HG02610 (cell line): ENCODE measurements at regions not wholly inside any gene's neighbourhood (a gene's known extent, or its start where the extent isn't known, plus 50 kb on each side); places are given as distances from the start of the nearest gene placed in this dataset.

Source experiments
- ATAC-seq: cut with Tn5 transposase; IDR thresholded peaks from one replicate; pipeline ENCODE4 v1.9.1; 2021; ENCODE audit warnings: mild to moderate bottlenecking, moderate library complexity; ENCODE audit not compliant: unreplicated experiment

DNA sequence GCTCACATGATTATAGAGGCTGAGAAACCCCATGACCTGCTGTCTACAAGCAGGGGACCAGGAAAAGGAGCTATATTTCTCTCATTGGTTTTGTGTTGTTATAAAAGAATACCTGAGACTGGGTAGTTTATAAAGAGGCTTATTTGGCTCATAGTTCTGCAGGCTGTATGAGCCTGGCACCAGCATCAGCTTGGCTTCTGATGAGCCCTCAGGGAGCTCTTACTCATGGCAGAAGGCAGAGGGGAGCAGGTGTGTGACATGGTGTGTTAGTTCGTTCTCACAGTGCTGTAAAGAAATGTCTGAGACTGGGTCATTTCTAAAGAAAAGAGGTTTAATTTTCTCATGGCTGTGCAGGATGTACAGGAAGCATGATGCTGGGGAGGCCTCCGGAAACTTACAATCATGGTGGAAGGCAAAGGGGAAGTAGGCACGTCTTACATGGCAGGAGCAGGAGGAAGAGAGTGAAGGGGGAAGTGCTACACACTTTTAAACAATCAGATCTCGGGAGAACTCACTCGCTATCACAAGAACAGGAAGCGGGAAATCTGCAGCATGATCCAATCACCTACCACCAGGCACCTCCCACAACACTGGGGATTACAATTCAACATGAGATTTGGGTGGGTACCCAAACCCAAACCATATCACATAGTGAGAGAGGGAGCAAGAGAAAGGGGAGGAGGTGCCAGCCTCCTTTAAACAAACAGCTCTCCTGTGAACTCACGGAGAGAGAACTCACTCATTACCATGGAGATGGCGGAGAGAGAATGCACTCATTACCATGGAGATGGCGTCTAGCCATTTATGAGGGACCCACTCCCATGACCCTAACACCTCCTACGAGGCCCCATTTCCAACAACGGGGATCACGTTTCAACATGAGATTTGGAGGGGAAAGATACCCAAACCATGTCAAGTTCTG is 133.4 kb downstream of the JCAD start:
- no peak for ATAC-seq

DNA sequence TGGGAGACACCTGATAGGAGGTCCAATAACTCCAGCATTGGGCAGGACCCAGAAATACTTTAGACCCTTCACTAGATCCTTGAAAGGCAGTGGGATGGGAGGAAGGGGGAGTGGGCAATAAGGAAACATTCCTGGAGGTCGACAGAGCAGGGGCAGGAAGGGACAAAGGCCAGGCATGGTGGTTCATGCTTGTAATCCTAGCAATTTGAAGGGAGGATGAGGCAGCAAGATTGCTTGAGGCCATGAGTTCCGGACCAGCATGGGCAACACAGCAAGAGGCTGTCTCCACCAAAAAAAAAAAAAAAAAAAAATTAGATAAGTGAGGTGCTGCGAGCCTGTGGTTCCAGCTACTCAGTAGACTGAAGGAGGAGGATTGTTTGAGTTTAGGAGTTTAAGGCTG is 134.9 kb downstream of the JCAD start:
- no peak for ATAC-seq

DNA sequence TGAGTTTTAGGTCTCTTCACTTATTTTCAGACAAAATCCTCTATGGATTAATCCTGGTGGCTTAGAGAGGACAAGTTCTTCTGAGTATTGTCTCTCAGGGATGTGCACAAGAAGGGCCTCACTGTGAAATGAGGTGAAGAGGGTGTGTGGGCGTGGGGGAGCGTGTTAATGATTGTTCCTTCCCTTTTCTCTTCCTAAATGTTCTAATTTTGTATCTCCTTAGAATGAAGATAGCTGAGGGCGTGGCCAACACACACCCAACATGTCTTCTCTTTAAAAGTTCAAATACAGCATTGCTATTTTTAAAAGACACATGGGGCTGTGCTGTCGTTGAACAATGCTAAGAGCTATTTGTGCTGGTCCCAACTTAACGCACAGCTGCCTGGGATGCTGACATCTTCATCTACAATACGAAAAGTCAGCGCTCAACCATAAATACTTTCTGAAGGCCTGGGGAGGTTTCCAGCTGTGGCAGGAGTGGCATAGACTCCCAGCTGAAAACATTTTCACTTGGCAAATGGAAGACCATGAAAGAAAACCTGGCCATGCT is 135.9 kb downstream of the JCAD start:
- ATAC-seq: no peak

DNA sequence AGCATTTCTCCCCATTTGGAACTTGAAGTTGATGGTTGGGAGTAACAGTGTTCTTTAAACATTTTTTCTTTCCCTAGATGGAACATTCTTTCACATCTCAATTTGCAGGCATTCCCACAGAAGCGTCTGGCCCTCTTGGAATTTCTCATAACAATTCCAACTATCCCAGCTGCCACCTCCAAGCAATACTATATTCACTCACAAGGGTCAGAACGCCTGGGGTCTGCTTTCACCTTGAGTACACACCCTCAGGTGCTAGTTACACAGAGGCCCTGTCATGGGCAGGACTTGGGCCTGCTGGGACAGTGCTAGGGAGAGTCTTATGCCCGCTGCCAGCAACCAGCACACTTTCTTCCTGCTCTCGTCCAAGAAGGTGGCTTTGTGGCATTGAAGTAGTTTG is 136.5 kb downstream of the JCAD start:
- no peak for ATAC-seq

- ATAC-seq: no peak
Observed at GRCh38 chr10:29922226-29922625, 137.2 kb downstream of the JCAD start.

- ATAC-seq: no peak
Observed at GRCh38 chr10:29921071-29921446, 138.3 kb downstream of the JCAD start.

DNA sequence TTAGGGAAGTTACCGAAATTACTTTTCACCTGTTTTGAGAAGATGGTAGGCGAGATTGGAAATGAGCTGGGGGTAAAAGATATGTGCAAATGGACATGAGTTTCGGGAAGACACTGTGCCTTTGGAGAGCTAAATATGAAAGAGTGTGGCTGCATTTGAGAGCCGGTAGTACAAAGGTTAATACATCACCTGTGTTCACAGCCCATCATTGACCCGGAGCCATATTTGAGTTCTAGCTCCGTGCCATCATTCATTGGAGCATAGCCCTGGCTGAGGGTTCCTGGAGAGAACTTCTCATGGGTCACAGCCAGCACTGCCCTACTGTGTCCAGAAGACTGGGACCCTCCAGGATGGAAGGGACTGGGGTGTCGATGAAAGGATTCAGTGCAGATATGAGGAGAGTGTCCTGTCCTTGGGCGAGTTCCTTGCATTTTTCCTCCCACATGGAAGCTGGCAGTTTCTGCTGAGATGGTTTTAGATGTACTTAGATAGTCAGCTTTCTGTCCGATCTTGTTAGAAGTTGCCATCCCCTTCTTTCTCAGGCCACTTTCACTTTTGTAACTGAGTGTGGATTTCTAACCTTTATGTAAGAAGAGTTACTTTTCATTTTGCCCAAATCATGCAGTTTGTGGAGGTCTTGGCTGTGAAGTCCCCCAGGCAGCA is 138.8 kb downstream of the JCAD start:
- no peak for ATAC-seq

DNA sequence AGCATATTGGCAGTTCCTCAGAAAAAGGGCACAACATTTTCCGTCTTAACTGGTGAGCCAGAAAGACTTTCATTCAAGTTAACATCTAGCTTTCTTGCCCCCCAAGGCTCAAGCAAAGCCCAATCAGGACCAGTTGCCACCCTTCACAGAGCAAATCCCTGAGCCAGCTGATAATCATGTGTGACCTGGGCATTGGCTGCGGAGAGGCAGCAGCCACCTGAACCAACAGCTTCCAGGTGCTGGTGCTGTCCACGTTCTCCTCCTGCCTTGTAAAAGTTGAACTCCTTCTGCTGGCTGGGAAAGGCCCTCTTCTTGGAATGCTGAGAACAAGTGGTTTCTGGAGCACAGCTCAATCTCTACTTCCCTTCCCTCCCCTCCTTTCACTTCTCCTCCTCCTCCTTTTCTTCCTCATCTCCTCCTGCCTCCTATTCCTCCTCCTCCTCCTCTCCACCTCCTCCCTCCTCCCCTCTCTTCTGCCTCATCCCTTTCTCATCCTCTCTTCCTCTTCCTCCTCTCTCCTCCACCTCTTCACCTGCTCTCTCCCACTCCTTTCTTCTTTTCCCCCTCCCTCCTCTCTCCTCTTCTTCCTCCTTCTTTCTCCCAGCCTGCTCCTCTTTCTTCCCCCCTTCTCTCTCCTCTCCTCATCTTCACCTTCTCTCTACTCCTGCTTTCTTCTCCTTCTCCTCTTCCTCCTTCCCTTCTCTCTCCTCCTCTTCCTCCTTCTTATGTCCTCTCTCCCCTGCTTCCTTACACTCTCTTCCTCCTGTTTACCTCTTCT is 140.6 kb downstream of the JCAD start:
- no peak for ATAC-seq

GRCh38 chr10:29917311-29917710 is 142.1 kb downstream of the JCAD start:
- no peak for ATAC-seq

GRCh38 chr10:29916669-29917068 is 142.7 kb downstream of the JCAD start:
- no peak for ATAC-seq

DNA sequence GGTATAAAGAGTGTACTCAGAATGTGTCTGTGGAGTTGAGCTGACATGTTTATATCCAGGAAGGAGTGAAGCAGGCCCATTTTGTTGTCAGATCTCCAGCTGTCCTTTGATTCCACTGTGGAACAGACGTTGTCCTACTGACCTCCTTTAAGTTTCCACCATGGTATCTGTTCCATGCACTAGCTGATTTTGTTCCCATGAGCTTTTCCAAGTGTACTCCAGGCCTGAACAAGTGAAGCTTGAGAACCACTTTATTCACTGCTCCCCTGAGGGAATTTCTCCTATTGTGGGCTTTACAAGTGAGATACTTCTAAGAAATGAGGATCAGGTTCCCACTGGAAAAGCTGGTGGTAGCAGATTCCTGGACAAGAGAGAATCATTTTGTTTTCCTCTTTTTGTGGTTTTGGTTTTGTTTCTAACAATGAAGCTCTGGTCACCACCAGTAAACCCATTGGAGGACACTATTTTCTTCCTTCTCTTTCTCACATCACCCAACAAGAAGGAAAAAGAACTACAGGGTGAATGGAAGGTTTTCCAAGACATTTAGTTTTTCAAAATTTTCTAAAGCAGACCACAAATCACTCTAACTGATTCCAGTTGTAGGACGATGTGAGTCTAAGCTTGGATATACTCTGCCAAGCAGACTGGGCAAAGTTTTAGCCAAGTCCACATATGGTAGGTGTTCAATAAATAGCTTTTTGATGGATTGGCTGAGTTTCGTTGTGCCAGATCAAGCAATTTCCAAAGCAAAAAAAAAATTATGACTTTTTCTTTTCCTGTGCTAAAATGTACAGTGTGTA is 144.2 kb downstream of the JCAD start:
- ATAC-seq: no peak

DNA sequence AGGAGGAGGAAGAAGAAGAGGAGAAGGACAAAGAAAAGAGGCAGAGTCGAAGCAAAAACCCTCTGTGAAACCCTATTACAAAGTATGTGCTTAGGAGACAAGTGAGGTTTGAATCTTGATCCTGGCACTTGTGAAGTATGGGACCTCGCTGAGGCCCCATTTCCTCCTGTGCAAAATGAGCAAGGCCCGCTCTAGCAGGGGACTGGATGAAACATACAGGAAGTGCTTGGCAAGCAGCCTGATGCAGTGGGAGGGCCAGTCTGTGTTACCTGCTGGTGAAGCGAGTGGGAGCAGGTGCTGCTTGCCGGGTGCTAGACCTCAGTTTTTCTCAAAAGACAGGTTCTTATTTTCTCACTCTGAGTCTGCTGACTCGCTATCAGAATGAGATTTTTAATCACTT is 150.4 kb downstream of the JCAD start:
- no peak for ATAC-seq

GRCh38 chr10:29900865-29901264 is 158.5 kb downstream of the JCAD start:
- ATAC-seq: no peak

DNA sequence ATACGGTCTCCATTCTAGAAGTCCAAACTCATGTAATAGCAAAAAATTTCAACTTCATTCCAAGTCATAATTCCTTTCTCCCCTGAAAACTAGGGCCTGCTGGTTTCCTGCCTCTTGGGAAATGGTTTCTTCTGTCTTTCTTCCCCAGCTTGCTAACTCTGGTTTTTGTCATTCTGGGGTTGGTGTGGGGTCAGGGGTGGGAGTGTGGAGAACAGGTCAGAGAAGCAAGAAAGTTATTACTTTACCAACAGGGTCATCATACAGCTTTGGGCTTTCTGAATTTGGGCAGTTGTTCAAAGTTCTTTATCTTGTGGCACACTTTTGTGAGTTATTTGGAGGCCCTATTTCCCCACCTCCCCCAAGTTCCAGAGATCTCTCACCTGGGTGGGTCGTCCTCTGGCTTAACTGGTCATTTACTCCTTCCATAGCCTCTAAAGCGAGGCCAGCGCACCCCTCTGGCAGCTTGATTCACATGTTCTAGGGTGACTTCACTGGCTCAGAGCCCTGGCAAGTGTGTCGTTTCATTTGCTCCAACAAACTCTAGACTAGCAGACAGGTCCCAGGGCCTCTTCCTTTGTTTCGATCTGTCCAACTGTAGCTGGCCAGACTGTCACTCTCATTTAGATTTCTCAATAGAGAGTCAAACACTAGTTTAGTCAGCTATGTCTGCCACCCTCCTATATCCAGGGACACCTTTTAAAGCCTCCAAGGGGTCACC is 161.2 kb downstream of the JCAD start:
- no peak for ATAC-seq

GRCh38 chr10:29897430-29897829 is 162.0 kb downstream of the JCAD start:
- ATAC-seq: no peak

DNA sequence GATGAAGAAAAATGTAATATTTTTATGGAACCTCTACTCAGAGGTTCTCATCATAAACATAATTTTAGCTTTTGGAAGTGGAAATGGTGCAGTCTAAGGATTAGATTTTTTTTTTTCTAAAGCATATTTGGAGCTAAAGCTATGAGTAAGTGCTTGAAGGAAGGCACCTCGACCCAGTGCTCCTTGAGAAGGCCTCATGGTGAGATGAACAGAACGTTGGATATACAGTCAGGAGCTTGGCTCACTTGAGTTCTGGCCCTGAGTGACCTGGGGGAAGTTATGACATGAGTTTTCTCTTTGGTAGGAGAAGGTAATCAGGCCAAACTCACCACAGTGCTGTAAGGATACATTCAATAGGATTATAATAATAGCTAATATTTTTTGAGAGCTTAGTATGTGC is 163.3 kb downstream of the JCAD start:
- ATAC-seq: no peak

DNA sequence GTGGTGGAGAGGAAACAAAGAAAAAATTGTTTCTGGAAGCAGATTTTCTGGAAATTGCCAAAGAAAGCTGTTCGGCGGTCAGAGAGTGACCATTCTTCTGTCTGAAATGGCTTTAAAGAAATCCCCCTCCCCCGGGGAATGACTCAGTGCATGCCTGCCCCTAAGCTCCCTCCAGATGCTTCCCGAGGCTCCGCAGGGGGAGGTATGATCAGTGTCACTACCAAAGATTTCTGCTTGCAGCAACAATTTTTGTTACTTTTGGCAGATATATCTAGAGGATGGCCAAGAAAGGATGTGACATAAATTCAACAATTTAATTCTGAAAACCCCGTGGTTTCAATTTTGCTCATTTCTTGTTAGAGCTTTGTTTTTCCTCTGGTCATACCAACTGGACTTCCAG is 163.9 kb downstream of the JCAD start:
- no peak for ATAC-seq

GRCh38 chr10:29888321-29888720 is 171.1 kb downstream of the JCAD start:
- ATAC-seq: no peak

DNA sequence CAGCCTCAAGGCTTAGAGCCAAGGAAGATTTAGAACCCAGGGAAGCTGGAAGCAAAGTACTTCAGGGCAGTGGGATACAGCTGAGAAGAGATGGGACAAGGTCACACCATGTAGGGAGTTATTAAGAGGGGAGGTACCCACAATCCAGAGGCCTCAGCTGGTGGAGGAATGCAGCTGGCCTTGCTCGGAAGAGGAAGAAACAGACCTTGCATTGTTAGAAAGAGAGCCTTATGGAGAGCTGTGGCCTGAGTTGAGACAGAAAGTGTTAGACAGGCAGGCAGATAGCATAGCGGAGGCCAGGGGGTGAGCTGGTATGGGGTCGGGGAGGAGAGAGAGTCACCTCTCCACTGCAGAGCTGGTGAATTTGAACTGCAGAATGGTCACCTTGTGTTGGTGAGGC is 173.1 kb downstream of the JCAD start:
- no peak for ATAC-seq

- no peak for ATAC-seq
Observed at GRCh38 chr10:29883231-29883630, 176.2 kb downstream of the JCAD start.
